ENCODE measurements at regions not wholly inside any gene's neighbourhood (a gene's known extent, or its start where the extent isn't known, plus 50 kb on each side); places are given as distances from the start of the nearest gene placed in this dataset.

GRCh38 chr22:35138521-35138920 lies 72.6 kb downstream of the ISX start:
- Histone ChIP-seq H4K20me1 (ENCODE audit: insufficient read depth, low read length) (no peaks in the 10 kb centered on the region), H3K79me2 (ENCODE audit: insufficient read depth, low read length) (no peaks in the 10 kb centered on the region), H3K4me1 (ENCODE audit: insufficient read depth, low read length) (no peaks in the 10 kb centered on the region), H3K27me3 (ENCODE audit: insufficient read depth, low read length) (no peaks in the 10 kb centered on the region), H2AFZ (ENCODE audit: low read depth, low read length) (no peak overlapping the region), H3K4me2 (ENCODE audit: low read length) (no peak overlapping the region), H3K4me3 (ENCODE audit: insufficient read depth, low read depth, low read length) (no peak overlapping the region), H3K36me3 (ENCODE audit: insufficient read depth, low read length) (no peaks in the 10 kb centered on the region), H3K27ac (ENCODE audit: low read depth, low read length) (no peak overlapping the region), H3K9ac (ENCODE audit: low read length) (no peak overlapping the region), H3K9me3 (ENCODE audit: insufficient read depth, low read depth, low read length) (no peaks in the 10 kb centered on the region)
- TF ChIP-seq CTCF (IDR thresholded peaks at IDR 0.05; ENCODE audit: insufficient read depth, low read depth, low read length), result no peak
- TF ChIP-seq EZH2 (IDR thresholded peaks at IDR 0.05; ENCODE audit: insufficient read depth, low read length), result no peak
- Mint-ChIP-seq H3K4me3 (ENCODE audit: unreplicated experiment) (no peak overlapping the region), H3K27me3 (ENCODE audit: low read depth, unreplicated experiment) (peaks cover 20% of the 10 kb centered on the region), H3K36me3 (ENCODE audit: low read depth, unreplicated experiment) (no peaks in the 10 kb centered on the region), H3K27ac (ENCODE audit: unreplicated experiment) (no peak overlapping the region), H3K9me3 (ENCODE audit: unreplicated experiment) (peaks cover 2% of the 10 kb centered on the region), H3K4me1 (ENCODE audit: low read depth, unreplicated experiment) (no peaks in the 10 kb centered on the region)
- no peak for DNase-seq (ENCODE audit: low read depth)
- no peak for FAIRE-seq

- H3K9me3 ChIP-seq (ENCODE audit: insufficient read depth, low read depth, low read length), result no peaks in the 10 kb centered on the region
- no peaks in the 10 kb centered on the region for H4K20me1 ChIP-seq (ENCODE audit: insufficient read depth, low read length)
- FAIRE-seq (no peak), DNase-seq (ENCODE audit: low read depth) (no peak)
- H3K4me1 Mint-ChIP-seq (ENCODE audit: low read depth, unreplicated experiment), result no peaks in the 10 kb centered on the region
- no peaks in the 10 kb centered on the region for H3K27me3 ChIP-seq (ENCODE audit: insufficient read depth, low read length)
- H3K79me2 ChIP-seq (ENCODE audit: insufficient read depth, low read length), result no peaks in the 10 kb centered on the region
- H2AFZ ChIP-seq (ENCODE audit: low read depth, low read length), result no peak overlapping the region
- H3K9ac ChIP-seq (ENCODE audit: low read length), result no peak overlapping the region
- no peaks in the 10 kb centered on the region for H3K36me3 Mint-ChIP-seq (ENCODE audit: low read depth, unreplicated experiment)
- TF ChIP-seq CTCF (IDR thresholded peaks at IDR 0.05; ENCODE audit: insufficient read depth, low read depth, low read length), result no peak
- no peak for TF ChIP-seq EZH2 (IDR thresholded peaks at IDR 0.05; ENCODE audit: insufficient read depth, low read length)
- H3K4me2 ChIP-seq (ENCODE audit: low read length), result no peak overlapping the region
- H3K27me3 Mint-ChIP-seq (ENCODE audit: low read depth, unreplicated experiment), result peaks cover 11% of the 10 kb centered on the region
- no peak overlapping the region for H3K27ac Mint-ChIP-seq (ENCODE audit: unreplicated experiment)
- no peak overlapping the region for H3K4me3 Mint-ChIP-seq (ENCODE audit: unreplicated experiment)
- no peak overlapping the region for H3K27ac ChIP-seq (ENCODE audit: low read depth, low read length)
- H3K4me1 ChIP-seq (ENCODE audit: insufficient read depth, low read length), result no peaks in the 10 kb centered on the region
- H3K4me3 ChIP-seq (ENCODE audit: insufficient read depth, low read depth, low read length), result no peak overlapping the region
- no peaks in the 10 kb centered on the region for H3K36me3 ChIP-seq (ENCODE audit: insufficient read depth, low read length)
- peaks cover 5% of the 10 kb centered on the region for H3K9me3 Mint-ChIP-seq (ENCODE audit: unreplicated experiment)
These were observed 75.2 kb downstream of the ISX start for GRCh38 chr22:35140879-35141745.

- DNase-seq (ENCODE audit: low read depth) (no peak), FAIRE-seq (no peak)
- no peaks in the 10 kb centered on the region for H3K4me1 ChIP-seq (ENCODE audit: insufficient read depth, low read length)
- no peaks in the 10 kb centered on the region for H3K36me3 ChIP-seq (ENCODE audit: insufficient read depth, low read length)
- H4K20me1 ChIP-seq (ENCODE audit: insufficient read depth, low read length), result no peaks in the 10 kb centered on the region
- H2AFZ ChIP-seq (ENCODE audit: low read depth, low read length), result no peak overlapping the region
- peaks cover 32% of the 10 kb centered on the region for H3K27me3 Mint-ChIP-seq (ENCODE audit: low read depth, unreplicated experiment)
- no peaks in the 10 kb centered on the region for H3K9me3 ChIP-seq (ENCODE audit: insufficient read depth, low read depth, low read length)
- H3K4me3 ChIP-seq (ENCODE audit: insufficient read depth, low read depth, low read length), result no peak overlapping the region
- no peak for TF ChIP-seq CTCF (IDR thresholded peaks at IDR 0.05; ENCODE audit: insufficient read depth, low read depth, low read length)
- H3K27ac Mint-ChIP-seq (ENCODE audit: unreplicated experiment), result no peak overlapping the region
- no peaks in the 10 kb centered on the region for H3K27me3 ChIP-seq (ENCODE audit: insufficient read depth, low read length)
- H3K4me3 Mint-ChIP-seq (ENCODE audit: unreplicated experiment), result no peak overlapping the region
- H3K4me1 Mint-ChIP-seq (ENCODE audit: low read depth, unreplicated experiment), result peaks cover 3% of the 10 kb centered on the region
- H3K79me2 ChIP-seq (ENCODE audit: insufficient read depth, low read length), result no peaks in the 10 kb centered on the region
- no peak overlapping the region for H3K9ac ChIP-seq (ENCODE audit: low read length)
- H3K27ac ChIP-seq (ENCODE audit: low read depth, low read length), result no peak overlapping the region
- peaks cover 2% of the 10 kb centered on the region for H3K9me3 Mint-ChIP-seq (ENCODE audit: unreplicated experiment)
- no peaks in the 10 kb centered on the region for H3K36me3 Mint-ChIP-seq (ENCODE audit: low read depth, unreplicated experiment)
- H3K4me2 ChIP-seq (ENCODE audit: low read length), result no peak overlapping the region
These were observed 82.4 kb downstream of the ISX start for GRCh38 chr22:35148381-35148780.

Data from astrocyte (in vitro differentiated cells and primary cell).